ENCODE measurements at regions not wholly inside any gene's neighbourhood (a gene's known extent, or its start where the extent isn't known, plus 50 kb on each side); places are given as distances from the start of the nearest gene placed in this dataset.
"Not testable (repeated sequence)": the region's sequence is repeated elsewhere in the genome, so short reads cannot be mapped to it uniquely, and the experiment has no call there.

GRCh38 chr5:108560581-108560980 is 178.7 kb upstream of the FBXL17 start:
- Histone ChIP-seq H3K4me1 (no peaks in the 10 kb centered on the region), H3K4me3 (no peak overlapping the region), H3K36me3 (no peaks in the 10 kb centered on the region), H3K27ac (no peak overlapping the region), H3K27me3 (no peaks in the 10 kb centered on the region), H3K9me3 (no peaks in the 10 kb centered on the region)
- DNase-seq = no peak
- TF ChIP-seq POLR2A (IDR thresholded peaks at IDR 0.05) (no peak), CTCF (IDR thresholded peaks at IDR 0.05) (no peak)
- intact Hi-C loops (cut with DNase I; ENCODE audit: low total_unique reads) = no loop called here

GRCh38 chr5:108560166-108560565 is 178.3 kb upstream of the FBXL17 start:
- H3K4me3 ChIP-seq = no peak overlapping the region
- TF ChIP-seq CTCF (IDR thresholded peaks at IDR 0.05) (no peak), POLR2A (IDR thresholded peaks at IDR 0.05) (no peak)
- H3K4me1 ChIP-seq = no peaks in the 10 kb centered on the region
- no peaks in the 10 kb centered on the region for H3K36me3 ChIP-seq
- no peak for DNase-seq
- intact Hi-C loops (cut with DNase I; ENCODE audit: low total_unique reads) = no loop called here
- H3K27me3 ChIP-seq = no peaks in the 10 kb centered on the region
- H3K27ac ChIP-seq = no peak overlapping the region
- no peaks in the 10 kb centered on the region for H3K9me3 ChIP-seq

GRCh38 chr5:108558840-108559239 is 176.9 kb upstream of the FBXL17 start:
- H3K9me3 ChIP-seq; H3K4me1 ChIP-seq; DNase-seq; H3K27me3 ChIP-seq; H3K4me3 ChIP-seq; H3K27ac ChIP-seq; H3K36me3 ChIP-seq; intact Hi-C loops (cut with DNase I; ENCODE audit: low total_unique reads): not testable (repeated sequence)

GRCh38 chr5:108558142-108558541 is 176.2 kb upstream of the FBXL17 start:
- H3K27me3 ChIP-seq; H3K4me1 ChIP-seq; DNase-seq; intact Hi-C loops (cut with DNase I; ENCODE audit: low total_unique reads); H3K27ac ChIP-seq; H3K4me3 ChIP-seq; H3K9me3 ChIP-seq; H3K36me3 ChIP-seq: not testable (repeated sequence)

- Histone ChIP-seq H3K36me3 (no peaks in the 10 kb centered on the region), H3K27me3 (no peaks in the 10 kb centered on the region), H3K9me3 (no peaks in the 10 kb centered on the region), H3K27ac (no peak overlapping the region), H3K4me3 (no peak overlapping the region), H3K4me1 (no peaks in the 10 kb centered on the region)
- intact Hi-C loops (cut with DNase I; ENCODE audit: low total_unique reads) = no loop called here
- no peak for DNase-seq
- no peak for TF ChIP-seq CTCF (IDR thresholded peaks at IDR 0.05)
- TF ChIP-seq POLR2A (IDR thresholded peaks at IDR 0.05) = no peak
Observed at GRCh38 chr5:108557686-108558085, 175.8 kb upstream of the FBXL17 start.

GRCh38 chr5:108556441-108557145 is 174.7 kb upstream of the FBXL17 start:
- no peaks in the 10 kb centered on the region for H3K27me3 ChIP-seq
- no peak for TF ChIP-seq POLR2A (IDR thresholded peaks at IDR 0.05)
- no peak for TF ChIP-seq CTCF (IDR thresholded peaks at IDR 0.05)
- intact Hi-C loops (cut with DNase I; ENCODE audit: low total_unique reads) = no loop called here

More at GRCh38 chr5:108556441-108557145, 174.7 kb upstream of the FBXL17 start:
- no peak for DNase-seq
- H3K36me3 ChIP-seq = no peaks in the 10 kb centered on the region
- H3K9me3 ChIP-seq = no peaks in the 10 kb centered on the region
- H3K4me1 ChIP-seq = no peaks in the 10 kb centered on the region
- H3K4me3 ChIP-seq = no peak overlapping the region
- H3K27ac ChIP-seq = no peak overlapping the region
